TTC549 (cell line): ENCODE measurements at regions not wholly inside any gene's neighbourhood (a gene's known extent, or its start where the extent isn't known, plus 50 kb on each side); places are given as distances from the start of the nearest gene placed in this dataset.
"Not testable (repeated sequence)": the region's sequence is repeated elsewhere in the genome, so short reads cannot be mapped to it uniquely, and the experiment has no call there.

ENCODE experiments used
- FAIRE-seq: peaks from 2 replicates; lab custom pipeline; 2012; peaks lifted over from hg19 to GRCh38; lab: Jason Lieb, UNC

DNA sequence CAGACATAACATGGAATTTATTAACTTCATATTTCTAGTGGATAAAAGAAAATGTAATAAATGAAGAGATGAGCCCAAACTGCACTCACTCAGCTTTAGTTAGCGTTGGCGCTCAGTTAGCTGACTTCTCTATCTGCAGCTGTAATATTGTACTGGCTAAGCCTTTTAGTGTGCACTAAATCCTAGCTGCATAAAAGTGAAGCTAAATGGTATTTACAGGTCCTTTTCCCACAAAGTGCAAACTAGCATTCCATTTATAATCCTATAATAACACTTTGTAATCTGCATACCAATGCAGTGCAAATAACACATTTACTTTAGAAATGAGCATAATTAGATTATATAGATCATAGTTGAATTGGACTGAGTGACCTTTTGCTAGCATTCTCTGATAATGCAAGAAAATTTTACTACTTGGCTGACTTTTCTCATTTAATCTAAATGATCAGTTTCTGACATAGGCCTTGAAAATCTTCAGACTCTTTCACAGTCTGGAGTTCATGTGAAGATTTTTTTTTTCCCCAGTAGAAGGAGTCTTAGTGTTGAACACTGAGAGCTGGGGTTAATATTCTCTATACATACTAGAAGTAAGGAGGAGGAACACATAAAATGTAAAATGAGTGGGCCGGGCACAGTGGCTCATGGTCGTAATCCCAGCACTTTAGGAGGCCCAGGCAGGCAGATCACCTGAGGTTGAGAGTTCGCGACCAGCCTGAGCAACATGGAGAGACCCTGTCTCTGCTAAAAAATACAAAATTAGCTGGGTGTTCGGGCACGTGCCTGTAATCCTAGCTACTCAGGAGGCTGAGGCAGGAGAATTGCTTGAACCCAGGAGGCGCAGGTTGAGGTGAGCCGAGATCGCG is 1426.4 kb downstream of the PCDH9 start:
- FAIRE-seq = no peak

DNA sequence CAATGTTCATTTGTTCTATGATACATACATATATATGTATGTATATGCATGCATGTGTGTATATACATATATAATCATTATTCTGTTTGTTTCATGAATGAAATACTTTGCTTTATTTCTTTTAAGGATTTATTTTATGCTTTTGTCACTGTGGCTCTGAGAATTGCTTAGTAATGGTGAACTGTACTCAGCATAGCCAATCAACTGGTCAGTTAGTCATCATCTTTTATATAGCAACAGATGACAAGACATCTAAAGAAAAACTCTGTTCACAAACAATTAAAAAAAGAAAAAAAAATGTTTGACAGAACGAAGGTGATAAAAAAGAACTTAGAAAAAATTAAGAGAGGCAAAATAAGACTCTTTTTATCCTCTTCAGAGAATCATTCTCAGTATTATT is 1440.3 kb downstream of the PCDH9 start:
- no peak for FAIRE-seq

DNA sequence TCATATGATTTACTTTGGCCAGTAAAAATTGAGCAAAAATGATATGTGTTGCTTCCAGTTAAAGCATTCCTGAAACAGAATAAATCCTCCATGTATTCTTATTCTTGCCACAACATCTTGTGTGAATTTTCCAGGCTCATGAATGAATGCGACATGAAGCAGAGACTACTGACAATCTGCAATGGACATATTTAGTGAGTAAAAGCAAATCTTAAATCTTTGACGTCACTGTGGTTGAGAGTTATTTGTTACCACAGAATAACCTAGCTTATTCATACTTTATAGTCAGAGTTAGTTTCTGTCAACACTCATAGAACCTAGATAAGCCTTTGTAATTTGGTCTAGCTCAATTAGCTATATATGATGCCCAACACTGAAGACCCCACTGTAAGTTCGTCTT is 1443.1 kb downstream of the PCDH9 start:
- no peak for FAIRE-seq

DNA sequence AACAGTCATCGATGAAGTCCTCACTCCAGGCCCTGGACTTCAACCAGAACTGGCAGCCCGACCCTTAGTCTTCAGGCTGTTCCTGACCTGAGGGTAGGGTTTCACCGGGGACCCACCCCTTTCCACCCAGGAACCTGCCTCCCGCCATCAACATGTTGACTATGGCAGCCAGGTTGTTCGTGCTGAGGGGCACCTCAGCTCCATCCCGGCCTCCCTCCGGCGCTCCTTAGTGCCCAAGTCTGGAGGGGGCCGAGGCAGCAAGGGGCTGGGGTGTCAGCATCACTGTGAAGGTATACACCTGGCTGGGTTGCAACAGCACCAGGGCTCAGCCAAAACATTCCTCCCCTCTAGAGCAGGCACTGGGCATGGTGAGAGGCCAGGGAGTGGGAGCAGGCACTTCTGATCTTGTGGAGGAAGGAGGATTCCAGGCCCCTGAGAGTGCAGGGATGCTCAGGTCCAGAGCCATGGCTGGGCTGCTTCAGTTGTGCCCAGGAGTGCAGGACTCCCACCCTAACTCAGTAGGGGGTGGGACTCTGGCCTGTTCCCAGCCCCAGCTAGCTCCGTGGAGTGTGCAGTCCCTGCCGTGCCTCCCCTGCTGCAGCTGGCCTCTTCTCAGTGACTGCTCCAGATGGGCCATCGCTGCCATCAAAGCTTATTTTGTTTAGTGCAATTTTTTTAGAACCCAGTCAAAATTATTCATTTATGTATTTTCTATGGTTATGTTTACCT is 1445.9 kb downstream of the PCDH9 start:
- no peak for FAIRE-seq

DNA sequence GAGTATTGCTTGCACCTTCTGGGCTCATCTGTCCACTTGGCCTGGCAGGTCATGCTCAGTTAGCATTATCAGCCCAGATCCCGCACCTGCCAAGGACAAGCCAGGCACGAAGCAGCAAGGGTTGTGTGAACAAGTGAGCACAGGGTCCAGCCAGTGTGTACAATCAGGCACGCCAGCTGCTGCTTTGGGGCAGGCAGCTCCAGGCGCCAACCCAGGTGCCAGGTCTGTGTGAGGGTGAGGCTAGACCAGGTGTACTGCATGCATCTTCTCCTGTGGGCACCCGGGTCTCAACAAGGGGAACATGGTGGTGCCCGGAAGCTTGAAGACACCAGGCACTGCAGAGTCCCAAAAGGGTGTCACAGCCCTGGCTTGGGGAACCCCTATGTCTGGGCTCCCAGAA is 1446.8 kb downstream of the PCDH9 start:
- no peak for FAIRE-seq

DNA sequence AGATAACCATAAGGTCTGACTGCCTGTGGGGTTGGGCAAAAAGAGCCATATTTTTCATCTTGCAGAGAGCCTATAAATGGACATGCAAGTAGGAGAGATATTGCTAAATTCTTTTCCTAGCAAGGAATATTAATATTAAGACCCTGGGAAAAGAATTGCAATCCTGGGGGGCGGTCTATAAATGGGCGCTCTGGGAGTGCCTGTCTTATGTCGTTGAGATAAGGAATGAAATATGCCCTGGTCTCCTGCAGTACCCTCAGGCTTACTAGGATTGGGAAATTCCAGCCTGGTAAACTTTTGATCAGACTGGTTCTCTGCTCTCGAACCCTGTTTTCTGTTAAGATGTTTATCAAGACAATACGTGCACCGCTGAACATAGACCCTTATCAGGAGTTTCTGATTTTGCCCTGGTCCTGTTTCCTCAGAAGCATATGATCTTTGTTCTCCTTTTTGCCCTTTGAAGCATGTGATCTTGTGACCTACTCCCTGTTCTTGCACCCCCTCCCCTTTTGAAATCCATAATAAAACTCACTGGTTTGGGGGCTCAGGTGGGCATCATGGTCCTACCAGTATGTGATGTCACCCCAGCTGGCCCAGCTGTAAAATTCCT is 1458.3 kb downstream of the PCDH9 start:
- not testable (repeated sequence) for FAIRE-seq

DNA sequence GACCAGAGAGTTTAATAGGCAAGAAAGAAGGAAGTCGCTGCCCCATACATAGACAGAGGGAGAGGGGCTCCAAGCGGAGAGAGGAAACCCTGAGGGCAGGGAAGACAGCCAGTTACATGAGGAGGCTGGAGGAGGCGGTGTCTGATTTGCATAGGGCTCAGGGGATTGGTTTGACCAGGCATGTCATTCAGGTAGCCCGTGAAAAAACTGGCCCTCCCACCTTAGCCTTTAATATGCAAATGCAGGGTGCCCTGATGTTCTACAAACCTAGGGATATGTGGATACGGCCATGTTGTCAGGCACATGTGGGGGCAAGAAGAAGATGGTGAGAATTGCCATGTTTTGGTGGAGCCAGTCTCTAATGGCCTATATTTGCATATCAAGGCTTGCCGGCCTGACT is 1461.6 kb downstream of the PCDH9 start:
- no peak for FAIRE-seq

DNA sequence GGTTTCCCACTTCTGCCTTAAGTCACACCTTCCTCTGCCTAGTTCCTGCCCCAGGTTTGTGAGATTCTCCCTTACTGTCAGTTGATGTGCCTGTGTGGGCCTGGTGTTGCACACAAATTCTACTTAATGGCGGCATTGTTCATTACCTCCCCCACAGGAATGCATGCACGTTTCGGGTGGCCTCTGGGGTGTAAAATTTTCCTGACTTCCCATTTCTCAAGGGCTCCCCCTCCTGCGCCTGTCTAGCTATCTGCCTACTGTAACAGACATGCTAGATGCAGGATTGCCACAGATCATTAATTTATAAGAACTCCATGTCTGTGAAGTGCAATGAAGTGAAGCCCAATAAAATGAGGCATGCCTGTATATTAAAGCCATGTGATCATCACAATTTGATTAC is 1466.3 kb downstream of the PCDH9 start:
- no peak for FAIRE-seq

DNA sequence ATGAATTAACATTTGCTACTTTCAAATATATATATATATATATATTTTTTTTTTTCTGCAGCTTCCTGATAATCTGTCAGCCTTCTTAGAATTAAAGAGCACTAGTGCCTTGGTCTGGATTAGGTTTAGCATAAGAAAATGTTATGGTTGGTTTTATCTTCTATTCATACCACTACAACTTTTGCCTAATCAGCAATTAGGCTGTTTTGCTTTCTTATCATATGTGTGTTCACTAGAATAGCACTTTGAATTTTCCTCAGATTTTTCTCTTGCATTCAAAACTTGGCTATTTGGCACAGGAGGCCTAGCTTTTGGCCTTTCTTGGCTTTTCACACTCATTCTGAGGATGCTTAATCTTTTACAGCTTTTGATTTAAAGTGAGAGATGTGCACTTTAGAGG is 1468.1 kb downstream of the PCDH9 start:
- no peak for FAIRE-seq

DNA sequence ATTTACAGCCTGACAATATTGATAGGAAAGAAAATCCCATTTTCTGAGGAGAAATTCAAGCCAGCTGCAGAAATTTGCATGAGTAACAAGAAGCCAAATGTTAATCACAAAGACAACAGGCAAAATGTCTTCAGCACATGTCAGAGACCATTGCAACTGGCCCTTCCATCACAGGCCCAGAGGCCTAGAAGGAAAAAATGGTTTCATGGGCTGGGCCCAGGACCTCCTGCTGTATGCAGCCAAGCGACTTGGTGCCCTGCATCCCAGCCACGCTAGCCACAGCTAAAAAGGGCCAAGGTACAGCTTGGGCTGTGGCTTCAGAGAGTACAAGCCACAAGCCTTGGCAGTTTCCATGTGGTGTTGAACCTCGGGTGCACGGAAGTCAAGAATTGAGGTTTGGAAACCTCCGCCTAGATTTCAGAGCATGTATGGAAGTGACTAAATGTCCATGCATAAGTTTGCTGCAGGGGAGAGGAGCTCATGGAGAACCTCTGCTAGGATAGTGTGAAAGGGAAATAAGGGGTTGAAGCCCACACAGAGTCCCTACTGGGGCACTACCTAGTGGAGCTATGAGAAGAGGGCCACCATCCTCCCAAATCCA is 1474.0 kb downstream of the PCDH9 start:
- no peak for FAIRE-seq

DNA sequence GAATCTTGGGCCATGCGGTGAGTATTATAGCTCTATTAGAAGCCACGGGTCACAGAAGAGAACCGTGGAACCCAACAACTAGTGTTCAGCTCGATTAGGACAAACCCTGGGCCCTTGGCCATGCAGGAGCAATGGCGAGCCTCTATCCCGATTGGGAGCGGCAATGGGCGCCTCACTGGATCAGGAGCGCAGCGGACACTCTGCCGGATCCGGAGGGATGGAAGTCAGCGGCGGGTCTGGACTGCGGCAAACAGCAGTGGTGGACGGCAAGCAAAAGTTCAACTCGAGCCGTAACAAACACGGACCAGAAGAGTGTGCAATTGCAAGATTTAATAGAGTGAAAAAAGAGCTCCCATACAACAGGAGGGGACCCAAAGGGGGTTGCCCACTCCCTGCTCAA is 1481.9 kb downstream of the PCDH9 start:
- FAIRE-seq = no peak

DNA sequence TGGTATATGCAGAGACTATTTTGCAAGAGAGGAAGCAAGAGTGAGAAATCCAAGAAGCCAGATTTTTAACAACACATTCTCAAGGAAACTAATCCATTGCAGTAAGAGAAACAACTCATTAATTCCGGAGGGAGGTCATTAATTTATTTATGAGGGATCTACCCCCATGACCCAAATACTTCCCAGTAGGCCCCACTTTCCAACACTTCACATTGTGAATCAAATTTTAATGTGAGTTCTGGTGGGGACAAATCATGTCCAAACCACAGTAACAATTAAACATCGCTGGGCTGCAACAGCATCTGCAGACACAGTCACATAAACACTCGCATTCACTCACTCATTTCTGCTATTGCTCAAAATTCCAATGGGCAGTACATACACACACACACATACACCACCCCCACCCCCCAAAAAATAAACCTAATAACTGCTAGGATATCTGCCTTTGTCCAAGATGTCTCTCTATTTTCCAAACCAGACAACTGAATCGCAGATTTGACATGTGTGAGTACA is 1483.7 kb downstream of the PCDH9 start:
- FAIRE-seq = no peak

DNA sequence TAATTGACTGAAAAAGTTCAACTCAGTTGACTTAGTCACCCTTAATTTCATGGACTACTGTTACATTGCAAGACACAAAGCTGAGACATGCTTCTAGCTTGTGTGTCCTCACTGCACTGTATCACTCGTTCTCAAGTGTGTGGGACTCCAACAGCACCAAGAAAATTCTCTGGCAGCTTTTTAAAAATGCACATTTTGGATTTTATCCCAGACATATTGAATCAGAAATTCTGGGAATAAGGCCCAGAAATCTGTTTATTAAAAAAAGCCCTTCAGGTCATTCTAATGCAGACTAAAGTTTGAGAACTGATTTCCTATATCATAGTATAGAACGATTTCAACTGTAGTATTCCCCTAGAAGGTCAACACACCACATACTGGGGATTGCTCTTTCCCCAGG is 1485.3 kb downstream of the PCDH9 start:
- FAIRE-seq = no peak

DNA sequence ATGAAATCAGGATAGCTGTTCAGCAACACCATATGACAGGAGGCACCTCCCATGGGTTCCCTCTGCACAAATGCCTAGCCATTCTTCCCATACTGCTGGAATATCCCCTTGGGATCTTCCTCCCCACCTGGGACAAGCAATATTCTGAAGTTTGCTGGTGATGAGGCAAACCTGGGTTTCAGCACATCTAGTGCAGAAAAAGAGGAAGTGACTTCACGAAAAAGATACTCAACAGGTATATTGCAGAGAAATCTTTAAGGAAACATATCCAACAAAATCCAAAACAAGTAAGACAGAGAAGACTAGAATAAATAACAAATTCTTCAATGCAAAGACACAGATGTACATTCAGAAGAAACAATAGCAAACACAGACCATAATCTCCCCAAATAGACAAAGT is 1497.0 kb downstream of the PCDH9 start:
- FAIRE-seq = no peak

DNA sequence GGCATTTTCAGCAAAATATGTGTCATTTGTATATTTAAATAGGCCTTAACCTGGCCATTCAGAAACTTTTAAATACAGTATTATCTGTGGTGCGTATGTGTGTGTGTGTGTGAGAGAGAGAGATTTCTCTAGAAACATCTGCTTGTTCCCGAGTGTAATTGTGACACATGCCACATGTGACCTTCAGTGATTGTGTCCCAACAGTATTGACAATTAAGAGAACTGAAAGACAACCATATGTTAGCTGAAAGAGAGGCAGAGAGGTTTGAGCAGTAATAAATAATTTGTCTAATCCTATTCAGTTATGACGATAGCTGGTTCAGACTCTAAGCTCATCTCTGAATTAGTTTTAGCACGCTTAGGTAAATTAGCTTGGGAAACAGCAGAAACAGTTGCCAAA is 1503.1 kb downstream of the PCDH9 start:
- no peak for FAIRE-seq

DNA sequence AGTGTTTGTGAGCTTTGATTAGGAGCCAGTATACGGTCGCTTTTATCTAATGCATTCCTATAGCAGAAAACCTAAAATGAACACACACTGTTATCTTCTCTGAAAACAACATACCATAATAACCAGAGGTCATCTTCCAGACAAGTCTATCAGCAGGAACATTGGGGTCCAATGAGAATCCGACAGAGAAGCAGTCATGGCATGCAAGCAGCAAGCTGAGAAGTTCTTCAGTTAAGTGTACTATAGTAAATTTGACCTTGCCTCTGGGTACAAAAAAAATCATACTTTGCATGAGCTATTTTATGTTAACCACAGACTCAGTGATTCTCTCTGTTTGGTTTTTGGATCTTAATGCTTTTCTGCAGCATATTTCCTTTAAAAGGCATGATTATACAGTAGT is 1505.1 kb downstream of the PCDH9 start:
- no peak for FAIRE-seq

DNA sequence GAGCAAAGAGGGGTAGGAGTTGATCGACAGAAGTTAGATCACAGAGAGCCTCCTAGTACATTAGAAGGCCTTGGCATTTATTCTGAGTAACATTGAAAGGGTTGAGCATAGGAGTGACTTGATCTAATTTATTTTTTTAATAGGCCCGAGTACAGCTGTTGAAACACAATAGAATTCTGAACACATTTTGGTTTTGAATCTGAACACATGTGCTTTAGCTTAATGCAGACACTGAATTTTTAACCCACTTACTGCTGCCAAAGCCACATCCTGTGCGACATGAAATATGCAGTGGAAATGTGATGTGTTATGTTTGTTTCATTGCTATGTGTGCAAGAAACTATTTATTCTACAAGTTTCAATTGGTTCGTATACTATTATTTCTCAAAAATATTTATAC is 1505.9 kb downstream of the PCDH9 start:
- no peak for FAIRE-seq

DNA sequence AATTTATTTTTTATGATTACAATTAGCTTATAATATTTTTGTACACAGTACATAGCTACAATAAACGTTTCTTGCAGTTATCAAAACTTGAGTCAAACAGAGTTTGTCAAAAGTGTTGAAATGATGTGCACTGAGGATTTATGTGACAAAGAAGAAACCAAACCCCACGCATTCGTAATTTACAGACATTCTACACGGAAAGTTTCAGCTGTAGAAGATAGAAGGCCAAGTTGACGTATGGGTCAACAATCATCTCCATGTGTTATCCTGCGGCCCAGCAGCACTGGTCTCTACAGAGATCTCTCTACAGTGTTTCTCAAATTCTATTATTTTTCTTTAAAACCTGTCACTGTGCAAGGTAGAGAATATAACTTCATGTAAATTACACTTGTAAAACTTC is 1507.6 kb downstream of the PCDH9 start:
- no peak for FAIRE-seq

DNA sequence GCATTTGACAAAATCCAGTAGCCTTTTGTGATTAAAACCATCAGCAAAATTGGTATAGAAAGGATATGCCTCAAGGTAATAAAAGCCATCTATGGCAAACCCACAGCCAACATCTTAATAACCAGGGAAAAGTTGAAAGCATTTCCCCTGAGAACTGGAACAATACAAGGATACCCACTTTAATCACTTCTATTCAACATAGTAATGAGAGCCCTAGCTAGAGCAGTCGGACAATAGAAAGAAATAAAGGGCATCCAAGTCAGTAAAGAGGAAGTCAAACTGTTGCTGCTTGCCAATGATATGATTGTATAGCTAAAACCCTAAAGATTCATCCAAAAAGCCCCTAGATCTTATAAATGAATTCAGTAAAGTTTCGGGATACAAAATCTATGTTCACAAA is 1510.3 kb downstream of the PCDH9 start:
- FAIRE-seq = no peak

DNA sequence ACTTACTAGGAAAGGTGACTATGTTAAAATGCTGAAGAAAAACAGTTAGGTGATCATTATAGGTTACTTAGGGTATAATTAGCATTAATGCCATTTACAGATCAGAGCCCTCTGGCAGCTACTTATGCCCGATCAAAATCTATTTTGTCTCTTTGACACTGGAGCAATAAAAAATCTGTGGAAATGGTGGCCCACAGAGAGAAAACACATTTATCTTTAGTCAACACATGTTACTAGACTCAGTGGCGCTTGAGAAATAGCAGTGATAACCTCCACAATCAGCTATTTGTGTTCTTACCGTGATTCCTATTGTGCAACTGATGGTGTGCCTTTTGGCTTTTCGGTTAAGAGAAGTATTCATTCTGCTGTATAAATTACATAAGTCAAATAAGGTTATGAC is 1519.6 kb downstream of the PCDH9 start:
- FAIRE-seq = no peak

DNA sequence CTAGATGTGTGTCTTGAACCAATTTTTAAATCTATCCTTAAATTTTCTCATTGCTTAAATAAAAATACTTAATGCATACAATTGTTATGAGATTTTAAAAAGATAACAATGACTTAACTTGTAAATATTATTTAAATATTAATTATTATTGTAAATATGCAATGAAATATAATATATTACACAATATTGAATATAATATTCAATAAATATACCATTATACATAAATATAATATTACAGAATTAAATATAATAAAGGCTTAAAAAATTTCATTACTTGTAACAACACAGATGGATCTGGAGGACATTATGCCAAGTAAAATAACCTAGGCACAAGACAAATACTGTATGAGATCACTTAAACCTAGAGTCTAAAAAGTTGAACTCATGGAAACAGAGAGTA is 1532.3 kb downstream of the PCDH9 start:
- peak; percentile 64 for FAIRE-seq

DNA sequence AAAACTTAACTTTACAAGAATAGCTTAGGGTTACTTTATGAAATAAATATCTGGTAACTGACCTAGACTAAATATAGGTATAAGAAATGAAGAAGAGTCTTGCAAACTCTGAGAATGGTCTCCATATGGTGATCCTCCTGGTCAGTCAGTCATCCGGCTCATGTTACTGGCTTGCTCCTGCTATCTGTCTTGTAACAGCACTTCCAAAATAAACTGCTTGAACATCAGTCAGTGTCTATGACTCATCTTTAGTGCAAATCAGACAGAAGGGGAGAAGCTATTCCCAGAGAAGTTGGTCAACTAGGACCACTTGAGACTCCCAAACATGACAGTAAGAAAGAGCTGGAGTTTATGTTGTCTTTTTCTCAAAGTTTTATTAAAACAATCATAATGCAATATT is 1550.9 kb downstream of the PCDH9 start:
- FAIRE-seq = no peak

DNA sequence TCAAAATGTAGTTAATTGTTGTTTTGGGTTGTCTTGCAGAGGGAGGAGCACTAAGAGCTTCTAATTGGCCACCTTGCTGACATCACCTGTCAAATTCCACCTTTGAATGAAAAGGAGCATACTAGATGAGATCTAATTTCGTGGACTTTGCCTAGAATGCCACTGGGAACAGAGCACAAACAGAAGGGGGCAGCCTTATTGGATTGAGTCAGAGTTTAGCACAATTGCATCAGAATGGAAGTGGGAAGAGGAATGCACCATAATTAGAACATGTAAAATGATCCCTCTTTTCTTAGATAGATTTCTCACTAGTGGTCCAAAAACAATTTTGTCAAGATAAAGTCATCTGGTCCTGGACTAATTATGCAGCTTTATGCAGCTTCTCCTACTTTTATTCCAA is 1552.2 kb downstream of the PCDH9 start:
- no peak for FAIRE-seq
